ENCODE measurements at regions not wholly inside any gene's neighbourhood (a gene's known extent, or its start where the extent isn't known, plus 50 kb on each side); places are given as distances from the start of the nearest gene placed in this dataset.

DNA sequence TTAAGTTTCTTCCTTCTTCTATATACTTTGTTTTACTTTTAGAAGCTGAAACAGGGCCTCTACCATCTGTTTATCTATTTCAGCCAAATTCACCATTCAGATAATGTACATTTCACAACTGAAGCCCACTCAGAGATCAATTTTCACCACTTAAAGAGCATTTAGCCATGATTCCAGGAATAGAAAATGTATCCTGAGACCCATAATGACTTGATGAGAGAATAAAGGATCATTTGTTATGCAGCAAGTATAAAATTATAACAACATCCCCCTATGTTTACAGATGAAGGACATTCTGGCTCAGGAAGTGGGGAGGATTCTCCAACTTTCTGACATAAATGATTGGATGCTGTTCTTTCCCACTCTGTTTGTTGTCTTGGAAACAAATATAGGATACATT lies 962.1 kb upstream of the EEF2KMT start:
- DNase-seq (ENCODE audit: low read depth) = no peak

DNA sequence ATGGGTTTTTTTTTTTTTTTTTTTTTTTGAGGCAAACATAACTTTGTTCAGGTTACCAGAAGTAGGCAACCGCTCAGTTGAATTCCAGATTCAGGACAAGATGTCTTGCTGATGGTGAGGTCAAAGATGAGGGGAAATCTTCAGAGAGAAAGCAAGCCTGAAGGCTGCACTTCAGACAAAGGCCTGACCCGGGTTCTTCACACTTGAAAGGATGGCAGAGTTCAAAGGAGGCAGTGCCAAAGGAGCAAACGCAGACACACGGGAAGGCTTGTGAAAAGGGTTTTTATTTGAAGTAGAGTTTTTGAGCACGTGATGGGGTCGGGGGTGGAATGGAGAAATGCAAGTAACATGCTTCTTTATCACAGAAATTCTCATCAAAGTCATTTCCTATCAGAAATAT lies 960.2 kb upstream of the EEF2KMT start:
- no peak for DNase-seq (ENCODE audit: low read depth)

DNA sequence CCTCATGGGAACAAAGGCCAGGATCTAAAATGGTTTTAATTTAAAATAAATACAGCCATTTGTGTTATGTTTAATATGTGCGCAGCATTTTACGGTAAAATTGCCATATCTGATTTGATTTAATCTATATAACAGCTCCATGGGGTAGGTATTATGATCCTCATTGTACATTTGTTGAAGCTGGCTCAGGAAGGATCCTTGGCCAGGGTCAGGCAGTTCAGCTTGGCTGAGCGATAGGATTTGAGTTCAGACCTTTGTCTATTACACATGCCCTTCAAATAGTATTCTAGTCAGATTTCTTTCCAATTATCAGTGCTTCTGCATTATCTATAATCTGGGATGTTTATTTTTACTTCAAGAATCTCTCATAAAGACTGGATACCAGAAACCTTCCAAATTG lies 950.4 kb upstream of the EEF2KMT start:
- no peak for DNase-seq (ENCODE audit: low read depth)

DNA sequence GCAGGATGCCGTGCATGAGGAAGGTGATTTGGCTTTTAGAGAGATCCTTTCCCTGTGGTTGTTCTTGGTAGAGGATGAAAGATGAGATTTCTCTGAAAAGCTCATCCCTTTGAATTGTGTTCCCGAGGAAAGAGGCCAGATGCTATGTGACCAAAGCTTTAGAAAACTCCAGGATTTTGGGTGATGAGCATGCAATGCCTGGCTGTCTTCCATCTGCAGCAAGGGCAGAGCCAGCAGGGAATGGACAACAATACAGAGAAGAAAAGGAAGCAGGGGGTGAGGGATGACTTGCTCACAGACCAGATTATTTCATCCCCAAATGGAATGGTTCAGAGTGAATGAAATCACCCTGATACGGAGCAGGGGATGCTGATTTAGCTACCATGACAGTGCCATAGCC lies 949.7 kb upstream of the EEF2KMT start:
- no peak for DNase-seq (ENCODE audit: low read depth)

DNA sequence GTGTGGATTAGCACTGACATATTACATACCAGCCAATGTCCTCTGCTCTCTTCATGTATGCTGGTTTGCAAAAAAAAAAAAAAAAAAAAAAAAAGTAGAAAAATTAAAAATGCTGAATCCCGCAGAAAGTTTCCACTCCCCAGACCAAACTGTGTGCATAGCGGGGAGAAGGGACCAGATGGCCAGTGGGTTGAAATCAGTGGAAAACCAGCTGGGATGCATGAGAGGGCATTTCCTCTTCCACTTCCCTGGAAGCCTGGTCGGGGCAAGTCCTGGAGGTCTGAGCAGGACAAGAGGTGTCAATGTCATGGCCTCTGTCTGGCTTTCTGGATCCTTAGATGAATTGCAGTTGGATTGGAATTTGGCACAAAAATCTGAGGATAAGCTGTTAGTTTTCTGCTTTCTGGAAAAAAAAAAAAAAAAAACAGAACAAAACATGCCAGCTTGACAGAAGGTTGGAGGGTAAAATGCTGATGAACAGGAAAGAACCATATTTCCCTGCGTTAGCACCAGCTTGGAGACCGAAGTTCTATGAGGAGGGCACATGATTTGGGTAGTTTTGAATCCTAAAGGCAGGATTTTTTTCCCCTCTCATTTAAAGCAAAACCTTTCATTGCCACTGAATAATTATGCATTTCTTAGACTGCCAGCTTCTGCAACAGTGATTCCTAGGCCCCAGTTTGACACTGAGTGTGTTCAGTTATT lies 941.5 kb upstream of the EEF2KMT start:
- DNase-seq (ENCODE audit: low read depth) = no peak

DNA sequence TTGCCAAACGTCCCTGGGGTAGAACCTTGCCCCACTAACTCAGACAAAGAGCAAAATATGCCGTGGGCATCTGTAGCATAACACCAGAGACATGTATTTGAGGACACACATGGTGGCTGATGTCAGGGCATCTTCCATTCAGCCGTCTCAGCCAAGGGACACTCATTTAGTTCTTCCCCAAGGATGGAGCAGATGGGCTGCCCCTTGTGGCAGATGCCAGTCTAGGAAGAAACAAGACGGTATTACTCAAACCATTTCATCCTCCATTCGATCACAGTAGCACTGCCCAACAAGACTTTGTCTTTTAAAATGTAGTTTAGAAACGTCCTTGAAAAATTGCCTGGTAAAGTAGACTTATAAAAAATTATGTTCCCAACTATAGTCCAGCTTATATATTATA lies 937.6 kb upstream of the EEF2KMT start:
- DNase-seq (ENCODE audit: low read depth) = no peak

DNA sequence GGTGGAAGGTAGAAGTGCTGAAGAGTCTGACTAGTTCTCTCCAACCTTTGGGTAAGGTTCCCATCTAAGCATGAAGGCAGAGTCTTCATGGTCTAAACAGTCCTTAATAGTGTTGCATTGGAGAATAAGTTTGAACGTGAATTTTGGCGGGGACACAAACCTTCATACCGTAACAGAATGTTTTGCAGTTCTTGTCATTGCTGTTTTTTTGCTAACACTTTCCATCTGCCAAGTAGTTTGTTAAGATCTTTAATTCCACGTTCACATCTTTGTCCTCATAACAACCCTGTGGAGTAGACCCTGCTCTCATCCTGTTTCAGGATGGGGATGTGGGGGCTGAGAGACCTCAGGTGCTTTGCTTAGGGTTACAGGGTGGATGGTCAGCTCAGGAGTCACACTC lies 936.9 kb upstream of the EEF2KMT start:
- DNase-seq (ENCODE audit: low read depth) = no peak

DNA sequence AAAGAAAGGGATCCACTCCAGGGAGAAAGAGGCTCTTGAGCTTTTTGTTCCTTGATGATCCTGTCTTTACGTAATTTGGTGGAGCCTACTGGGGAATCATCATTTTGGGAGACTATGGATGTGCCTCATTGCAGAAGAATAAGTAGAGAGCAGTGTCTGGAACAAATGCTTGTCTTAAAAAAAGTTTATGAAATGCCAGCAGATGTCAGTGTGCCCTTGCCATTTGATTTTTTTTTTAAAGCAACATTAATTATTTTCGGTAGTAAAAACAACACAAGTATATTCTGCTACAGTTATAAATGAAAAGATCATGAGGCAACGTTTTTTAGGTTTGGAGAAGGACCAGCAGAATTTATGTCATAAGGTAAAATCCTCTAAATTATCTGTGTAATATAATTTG lies 934.8 kb upstream of the EEF2KMT start:
- no peak for DNase-seq (ENCODE audit: low read depth)

DNA sequence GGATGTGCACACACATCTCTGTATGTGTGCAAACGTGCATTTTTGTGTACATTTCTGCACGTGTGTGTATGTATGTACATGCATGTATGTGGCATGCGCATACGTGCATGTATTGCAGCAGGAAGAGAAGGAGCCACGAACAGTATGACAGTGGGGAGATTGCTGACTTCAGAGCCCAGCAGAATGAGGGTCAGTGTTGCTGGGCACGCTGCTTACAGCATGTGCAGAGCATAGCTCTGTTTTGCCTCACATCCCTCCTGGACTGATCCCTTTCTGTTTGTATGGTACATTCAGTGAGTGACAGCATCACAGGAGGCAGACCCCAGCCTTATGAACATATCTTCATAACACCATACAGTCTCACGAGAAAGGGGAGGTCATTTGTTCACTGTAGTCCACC lies 934.0 kb upstream of the EEF2KMT start:
- DNase-seq (ENCODE audit: low read depth) = no peak

DNA sequence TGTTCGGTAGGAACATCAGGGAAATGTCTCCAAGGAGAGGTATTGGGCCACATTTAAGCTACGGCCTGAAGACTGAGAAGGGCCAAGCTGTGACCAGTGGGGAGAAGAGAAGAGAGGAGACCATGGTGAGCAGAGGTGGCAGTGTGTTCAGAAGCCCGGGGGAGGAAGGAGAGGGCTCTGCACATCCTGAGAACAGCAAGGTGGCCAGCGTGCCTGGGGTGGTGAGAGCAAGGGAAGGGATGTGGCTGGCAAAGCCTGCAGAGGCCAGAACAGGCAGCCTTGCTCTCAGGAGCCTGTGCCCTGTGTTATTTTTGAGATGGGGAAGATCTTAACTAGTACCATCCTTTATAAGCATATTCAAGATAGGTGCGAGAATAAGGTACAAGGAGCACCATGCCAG lies 933.5 kb upstream of the EEF2KMT start:
- DNase-seq (ENCODE audit: low read depth) = no peak

DNA sequence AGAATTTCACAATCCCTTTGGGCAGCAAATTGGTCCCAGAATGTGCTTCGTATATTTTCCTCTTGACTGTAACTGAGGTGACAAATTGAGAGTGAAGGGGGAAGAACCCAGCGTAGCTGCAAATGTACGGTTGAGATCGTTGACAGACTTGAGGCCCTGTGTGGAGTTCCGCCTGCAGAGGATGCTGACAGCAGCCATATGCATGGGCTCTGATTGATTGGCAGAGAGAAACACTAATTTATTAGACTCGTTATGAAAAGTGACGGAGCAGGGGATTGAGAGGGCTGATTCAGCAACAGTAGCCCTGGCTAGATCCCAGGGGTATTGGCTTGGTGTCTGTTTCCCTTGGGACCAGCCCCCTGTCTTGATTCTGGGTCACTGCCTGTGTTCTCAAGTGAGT lies 930.1 kb upstream of the EEF2KMT start:
- DNase-seq (ENCODE audit: low read depth) = no peak

DNA sequence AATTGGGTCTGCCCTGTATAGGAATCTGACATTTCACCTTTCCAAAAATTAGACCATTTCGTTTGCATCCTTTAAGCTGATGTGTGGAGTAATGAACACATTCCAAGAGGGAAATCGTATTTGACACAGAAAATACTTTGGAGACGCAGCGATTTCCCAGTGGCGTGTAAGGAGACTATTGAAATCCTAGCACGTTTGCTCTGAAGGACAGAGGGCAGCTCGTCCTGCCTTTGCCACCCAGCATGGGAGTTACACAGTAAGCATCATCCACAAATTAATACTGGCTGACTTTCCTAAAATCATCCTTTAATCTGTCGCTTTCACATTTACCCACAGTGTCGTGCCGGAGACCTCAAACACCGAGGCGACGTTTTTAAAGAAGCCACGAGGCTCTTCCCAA lies 925.9 kb upstream of the EEF2KMT start:
- DNase-seq (ENCODE audit: low read depth) = no peak

DNA sequence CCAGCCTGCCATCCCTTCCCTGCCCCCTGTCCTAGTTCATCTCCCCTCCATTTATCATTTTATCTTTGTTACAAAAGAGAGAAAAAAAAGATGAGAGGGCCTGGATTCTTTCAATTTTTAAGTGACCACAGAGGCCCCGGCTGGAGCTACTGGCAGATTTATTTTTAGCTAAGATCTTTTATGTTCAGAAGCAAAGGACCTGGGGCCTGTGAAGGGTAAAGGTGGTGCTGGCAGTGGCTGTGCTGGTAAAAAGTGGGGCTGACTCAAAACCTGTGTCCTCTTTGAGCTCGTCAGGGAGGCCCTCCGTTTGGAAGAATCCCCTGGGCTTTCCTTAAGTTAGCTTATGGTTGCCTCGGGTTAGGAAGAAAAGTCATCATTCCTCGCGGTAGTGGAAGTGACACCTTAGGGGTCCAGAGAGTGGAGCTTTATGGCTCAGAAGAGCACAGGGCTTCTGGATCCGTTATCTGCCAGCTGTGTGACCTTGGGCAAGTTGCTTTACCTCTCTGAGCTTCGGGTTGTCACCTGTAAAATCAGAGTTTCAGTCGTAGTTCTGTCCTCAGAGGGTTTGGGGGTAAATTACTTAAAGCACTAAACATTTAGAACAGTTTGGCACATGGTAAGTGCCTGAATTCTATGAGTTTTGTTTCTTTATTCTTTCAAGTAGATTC lies 923.8 kb upstream of the EEF2KMT start:
- DNase-seq (ENCODE audit: low read depth) = no peak

DNA sequence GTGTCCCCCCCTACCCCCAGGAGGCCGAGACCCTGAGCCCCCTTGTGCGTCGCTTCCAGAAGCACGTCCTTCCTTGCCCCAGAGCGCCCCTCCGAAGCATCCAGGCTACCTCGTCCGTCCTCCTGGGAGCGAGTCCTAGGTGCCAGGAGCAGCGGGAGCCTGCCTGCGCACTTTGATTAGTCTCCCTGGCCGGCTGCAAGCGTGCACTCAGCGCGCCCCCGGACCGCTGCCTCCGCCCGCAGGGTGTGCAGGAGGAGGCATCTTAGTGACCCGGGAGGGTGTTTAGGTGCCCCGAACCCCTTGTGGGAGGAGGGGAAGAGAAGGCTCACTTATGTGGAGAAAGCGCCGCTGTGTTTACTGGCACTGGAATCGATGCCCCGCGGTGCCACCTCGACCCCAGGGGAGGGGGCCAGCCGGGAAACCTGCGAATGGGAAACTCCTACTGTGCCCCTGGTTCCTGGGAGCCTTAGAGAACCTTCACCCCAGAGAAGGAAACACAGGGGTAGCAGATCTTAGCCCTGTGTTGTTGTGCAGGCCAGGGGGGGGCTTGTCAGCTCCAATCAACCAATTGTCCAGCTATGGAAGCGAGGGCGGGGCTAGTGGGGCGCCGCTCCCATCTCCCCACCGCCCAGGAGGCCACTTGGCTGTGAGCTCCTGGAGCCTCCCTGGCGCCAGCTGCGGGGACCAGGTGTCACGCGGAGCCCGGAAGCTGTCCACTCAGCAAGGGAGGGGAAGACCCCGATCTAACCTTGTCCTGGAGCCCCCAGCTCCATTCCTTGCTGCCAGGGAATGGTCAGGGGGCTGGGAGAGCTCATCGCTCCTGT lies 922.8 kb upstream of the EEF2KMT start:
- no peak for DNase-seq (ENCODE audit: low read depth)

DNA sequence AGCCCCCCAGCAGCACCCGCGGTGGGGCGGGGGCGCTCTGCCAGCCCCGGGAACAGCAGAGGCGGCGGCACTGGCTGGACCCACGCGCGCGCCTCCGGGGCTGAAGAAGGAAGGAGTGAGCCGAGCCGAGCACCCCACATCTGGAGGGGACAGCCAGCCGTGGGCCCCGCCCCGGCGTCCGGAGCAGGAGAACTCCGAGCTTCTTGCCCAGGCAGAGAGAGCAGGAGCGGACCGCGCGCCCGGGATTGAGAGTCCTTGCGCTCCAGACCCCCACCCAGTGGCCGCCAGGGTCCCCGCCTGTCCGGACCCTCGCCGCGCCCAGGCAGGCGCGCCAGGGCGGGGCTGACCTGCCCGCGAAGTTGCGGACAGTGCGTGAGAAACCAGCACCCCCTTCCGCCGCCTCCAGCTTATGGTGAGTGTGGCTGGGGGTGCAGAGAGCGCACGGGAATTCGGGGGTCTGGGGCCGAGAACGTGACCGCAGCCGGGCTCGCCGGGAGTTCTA lies 921.9 kb upstream of the EEF2KMT start:
- no peak for DNase-seq (ENCODE audit: low read depth)

DNA sequence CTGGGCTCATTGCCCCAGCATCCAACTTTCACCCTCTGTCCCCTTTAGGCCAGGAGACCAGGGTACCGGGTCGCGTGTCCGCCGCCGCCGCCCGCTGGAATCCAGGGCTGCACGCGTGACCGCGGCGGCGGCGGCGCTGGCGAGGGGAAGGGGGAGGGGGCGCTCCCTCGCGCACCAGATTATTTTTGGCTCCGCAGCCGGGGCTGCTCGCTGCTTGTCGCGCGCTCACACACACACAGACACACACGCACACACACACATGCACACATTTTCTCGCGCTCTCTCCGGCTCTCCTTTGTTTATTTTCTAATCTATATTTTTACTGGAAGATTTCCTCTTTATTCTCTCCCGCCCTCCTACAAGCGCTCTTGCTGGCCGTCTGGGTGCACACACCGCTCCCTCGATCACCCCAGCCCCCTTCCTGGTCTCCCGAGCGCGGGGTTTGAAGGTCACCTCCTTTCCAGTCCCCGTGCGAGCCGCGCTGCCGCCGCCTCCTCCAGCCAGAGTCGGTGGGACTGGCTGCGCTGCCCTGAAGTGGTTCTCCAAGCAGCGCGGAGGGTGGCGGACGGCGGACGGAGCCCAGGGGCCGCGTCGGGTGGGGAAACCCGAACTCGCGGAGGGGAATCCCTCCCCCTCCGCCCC lies 921.4 kb upstream of the EEF2KMT start:
- no peak for DNase-seq (ENCODE audit: low read depth)

DNA sequence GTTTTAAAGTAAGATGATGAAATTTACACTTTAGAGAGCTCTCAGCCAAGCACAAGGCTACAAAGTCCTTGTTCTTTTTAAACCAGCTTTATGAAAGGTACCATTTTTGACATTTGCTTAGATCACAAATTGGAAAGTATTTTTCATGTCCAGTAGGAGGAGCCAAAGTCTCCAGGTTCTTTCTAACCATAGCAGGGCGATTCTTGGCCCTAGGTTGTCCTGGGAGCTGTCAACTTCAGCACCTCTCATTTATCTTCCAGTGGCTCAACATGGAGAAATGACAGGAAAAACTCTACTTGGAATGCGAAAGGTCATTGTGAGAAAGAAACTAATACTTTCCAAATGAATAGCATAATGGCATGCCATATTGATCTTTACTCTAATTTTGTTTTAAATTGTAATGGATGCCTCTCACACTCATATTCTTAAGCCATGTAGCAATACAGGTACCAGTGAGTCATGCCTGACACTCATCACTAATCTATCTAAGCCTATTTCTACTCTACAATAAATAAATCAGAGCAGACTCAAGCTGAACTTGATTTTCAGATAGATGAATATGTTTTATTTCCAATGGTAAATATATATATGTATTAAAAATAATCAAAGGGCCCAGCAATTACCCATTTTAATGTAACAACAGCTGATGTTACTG lies 919.1 kb upstream of the EEF2KMT start:
- peak; percentile 22 for DNase-seq (ENCODE audit: low read depth)

DNA sequence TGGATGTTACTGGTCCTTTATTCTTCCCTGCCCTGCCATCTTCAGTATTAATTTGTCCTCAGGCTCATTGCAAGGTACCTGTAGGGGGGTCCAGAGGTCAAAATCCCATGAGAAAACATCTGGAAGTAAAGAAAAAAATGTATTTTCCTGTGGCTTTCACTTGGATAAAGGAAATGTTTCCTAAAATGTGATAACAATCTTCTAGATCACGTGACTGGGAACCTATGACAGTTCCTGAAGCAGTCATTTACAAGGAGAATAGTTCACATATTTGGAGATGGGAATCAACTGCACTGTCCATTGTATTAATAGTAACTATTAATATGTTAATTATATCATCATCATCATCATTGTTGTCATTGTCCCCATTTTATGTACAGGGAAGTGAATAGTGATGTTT lies 915.1 kb upstream of the EEF2KMT start:
- no peak for DNase-seq (ENCODE audit: low read depth)

DNA sequence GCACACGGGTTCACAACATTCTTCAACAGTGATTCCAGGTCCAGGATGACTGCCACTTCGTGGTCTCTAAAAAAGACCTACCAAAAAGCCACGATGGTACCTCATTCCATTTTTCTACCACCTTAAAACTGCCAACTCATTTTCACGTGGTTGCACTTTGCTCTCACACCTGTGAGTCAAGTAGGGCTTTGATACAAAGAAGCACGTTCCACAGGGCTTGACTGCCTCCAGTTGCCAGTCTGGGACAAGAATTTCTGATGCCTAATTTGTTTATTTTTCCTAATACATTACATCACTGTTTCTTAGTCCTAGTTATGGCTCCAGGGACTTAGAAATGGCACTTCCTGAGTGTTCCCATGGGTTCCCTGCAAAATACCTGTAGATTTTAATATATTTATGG lies 911.6 kb upstream of the EEF2KMT start:
- DNase-seq (ENCODE audit: low read depth) = no peak

DNA sequence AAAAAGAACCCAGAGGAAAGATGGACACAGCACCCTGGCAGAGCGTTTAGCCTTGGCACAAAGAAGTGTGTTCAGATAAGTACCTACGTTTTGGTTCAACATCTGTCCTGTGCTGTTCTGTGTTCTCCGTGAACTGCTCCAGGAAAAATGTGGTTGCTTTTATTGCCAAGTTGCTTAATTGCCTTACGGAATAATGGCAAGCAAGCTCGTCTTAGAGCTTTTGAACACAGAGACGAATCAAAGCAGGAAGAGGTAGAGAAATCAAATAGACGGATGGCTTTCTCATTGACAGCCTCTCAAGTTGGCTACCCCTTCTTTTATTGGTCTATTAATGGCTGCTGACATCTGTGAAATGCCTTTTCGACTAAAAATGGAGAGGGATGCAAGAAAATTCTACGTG lies 911.1 kb upstream of the EEF2KMT start:
- DNase-seq (ENCODE audit: low read depth) = no peak

DNA sequence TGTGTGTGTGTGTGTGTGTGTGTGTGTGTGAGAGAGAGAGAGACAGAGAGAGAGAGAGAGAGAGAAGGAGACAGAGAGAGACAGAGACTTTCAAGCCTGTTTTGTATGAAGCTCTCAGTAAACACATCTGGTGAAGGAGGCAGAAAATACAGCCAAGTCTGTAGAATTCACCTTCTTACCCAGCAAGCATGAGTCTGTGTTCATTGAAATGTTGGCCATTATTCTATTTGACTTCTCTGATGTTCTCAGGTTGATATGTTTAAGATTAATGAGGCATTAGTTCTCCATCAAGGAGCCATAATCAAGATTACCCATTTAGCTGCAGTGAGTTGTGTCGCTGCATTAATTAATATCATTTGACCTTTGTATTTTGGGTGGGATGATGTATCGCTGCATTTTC lies 895.8 kb upstream of the EEF2KMT start:
- DNase-seq (ENCODE audit: low read depth) = no peak

DNA sequence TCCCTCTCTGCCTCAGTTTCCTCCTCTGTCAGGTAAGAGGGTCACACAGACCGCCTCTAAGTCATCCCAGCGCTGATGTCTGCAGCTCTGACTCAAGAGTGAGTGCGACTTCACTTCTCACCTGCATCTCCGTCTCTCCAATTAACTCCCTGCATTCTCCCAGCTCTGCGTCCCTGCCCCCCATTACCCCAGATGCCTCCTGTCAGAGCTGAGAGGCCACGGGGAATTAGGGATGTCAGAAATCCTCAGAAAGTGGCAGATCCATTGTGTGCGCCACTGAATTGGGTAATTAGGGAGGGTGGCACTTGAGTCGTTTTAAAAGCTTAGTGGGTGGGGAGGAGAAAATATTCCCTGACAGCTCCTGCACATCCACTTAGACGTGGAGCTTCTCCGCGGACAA lies 885.4 kb upstream of the EEF2KMT start:
- no peak for DNase-seq (ENCODE audit: low read depth)

Measured in iris pigment epithelial cell (primary cell).